NCI-H526 treated with DMSO at 0.1 percent for 48 hours (cell line): ENCODE measurements at regions not wholly inside any gene's neighbourhood (a gene's known extent, or its start where the extent isn't known, plus 50 kb on each side); places are given as distances from the start of the nearest gene placed in this dataset.
"Not testable (repeated sequence)": the region's sequence is repeated elsewhere in the genome, so short reads cannot be mapped to it uniquely, and the experiment has no call there.

Experiments
- DNase-seq: peaks from one replicate; lab custom pipeline; 2025; lab: John Stamatoyannopoulos, UW

GRCh38 chr1:185681034-185681633, 53.1 kb upstream of the HMCN1 start:
- DNase-seq = peak; percentile 96

GRCh38 chr1:185680453-185680852, 53.7 kb upstream of the HMCN1 start:
- no peak for DNase-seq

- no peak for DNase-seq
Measured at GRCh38 chr1:185679220-185679619, 55.0 kb upstream of the HMCN1 start.

- DNase-seq = no peak
Measured at GRCh38 chr1:185676969-185677368, 57.2 kb upstream of the HMCN1 start.

- no peak for DNase-seq
Measured at GRCh38 chr1:185674201-185674600, 60.0 kb upstream of the HMCN1 start.

GRCh38 chr1:185672719-185673360, 61.4 kb upstream of the HMCN1 start:
- DNase-seq = no peak

- peak; percentile 79 for DNase-seq
Measured at GRCh38 chr1:185670187-185670627, 64.0 kb upstream of the HMCN1 start.

- DNase-seq = no peak
Measured at GRCh38 chr1:185668013-185668412, 66.2 kb upstream of the HMCN1 start.

GRCh38 chr1:185666582-185666981, 67.6 kb upstream of the HMCN1 start:
- DNase-seq = no peak

- DNase-seq = no peak
Measured at GRCh38 chr1:185663771-185664296, 70.4 kb upstream of the HMCN1 start.

- no peak for DNase-seq
Measured at GRCh38 chr1:185663332-185663731, 70.9 kb upstream of the HMCN1 start.

- DNase-seq = no peak
Measured at GRCh38 chr1:185661971-185662370, 72.2 kb upstream of the HMCN1 start.

- DNase-seq = no peak
Measured at GRCh38 chr1:185656663-185657062, 77.5 kb upstream of the HMCN1 start.

- no peak for DNase-seq
Measured at GRCh38 chr1:185654952-185655314, 79.3 kb upstream of the HMCN1 start.

GRCh38 chr1:185654199-185654951, 79.8 kb upstream of the HMCN1 start:
- DNase-seq = no peak

GRCh38 chr1:185653615-185654014, 80.6 kb upstream of the HMCN1 start:
- DNase-seq = no peak

- DNase-seq = no peak
Measured at GRCh38 chr1:185652348-185652747, 81.8 kb upstream of the HMCN1 start.

- no peak for DNase-seq
Measured at GRCh38 chr1:185650602-185651230, 83.5 kb upstream of the HMCN1 start.

- DNase-seq = no peak
Measured at GRCh38 chr1:185648858-185649589, 85.2 kb upstream of the HMCN1 start.

- not testable (repeated sequence) for DNase-seq
Measured at GRCh38 chr1:185647597-185648267, 86.5 kb upstream of the HMCN1 start.

- peak; percentile 96 for DNase-seq
Measured at GRCh38 chr1:185646202-185646683, 87.9 kb upstream of the HMCN1 start.
